ENCODE measurements at regions not wholly inside any gene's neighbourhood (a gene's known extent, or its start where the extent isn't known, plus 50 kb on each side); places are given as distances from the start of the nearest gene placed in this dataset.
"Not testable (repeated sequence)": the region's sequence is repeated elsewhere in the genome, so short reads cannot be mapped to it uniquely, and the experiment has no call there.

- DNase-seq = no peak
These were observed 263.9 kb downstream of the NXPE2 start for GRCh38 chr11:114942207-114942606.

DNA sequence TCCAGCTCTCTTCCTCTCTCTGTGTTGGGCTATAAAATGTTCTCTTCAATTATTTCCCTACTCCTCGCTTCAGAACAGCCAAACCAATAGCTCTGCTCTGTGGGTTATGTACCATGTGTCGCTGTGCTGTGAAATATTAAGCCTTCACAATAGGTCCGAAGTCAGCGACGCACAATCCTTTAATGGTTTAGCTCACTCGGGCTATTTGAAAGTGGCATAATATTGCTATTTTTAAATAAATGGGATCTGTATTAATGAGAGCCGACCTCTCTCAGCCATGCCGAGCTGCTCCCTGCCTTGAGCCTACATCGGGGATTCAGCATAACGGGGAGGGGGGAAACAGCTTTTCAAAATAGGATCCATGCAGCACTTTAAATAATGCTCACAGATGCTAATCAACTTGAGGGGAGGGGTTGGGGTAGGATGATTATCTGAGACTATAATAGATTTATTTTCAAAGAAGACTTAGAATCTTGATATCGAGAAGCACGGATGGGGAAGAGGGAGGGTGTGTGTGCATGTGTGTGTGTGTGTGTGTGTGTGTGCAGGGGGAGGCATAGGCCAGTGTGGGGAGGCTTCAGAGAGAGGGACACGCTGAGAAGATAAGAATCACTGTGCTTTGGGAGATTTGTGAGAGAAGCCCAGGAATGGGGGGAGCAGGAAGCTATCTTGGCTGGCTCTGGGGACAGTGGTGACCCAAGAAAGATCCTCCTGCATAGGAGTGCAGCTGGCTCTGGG, 271.5 kb downstream of the NXPE2 start:
- DNase-seq = no peak

DNA sequence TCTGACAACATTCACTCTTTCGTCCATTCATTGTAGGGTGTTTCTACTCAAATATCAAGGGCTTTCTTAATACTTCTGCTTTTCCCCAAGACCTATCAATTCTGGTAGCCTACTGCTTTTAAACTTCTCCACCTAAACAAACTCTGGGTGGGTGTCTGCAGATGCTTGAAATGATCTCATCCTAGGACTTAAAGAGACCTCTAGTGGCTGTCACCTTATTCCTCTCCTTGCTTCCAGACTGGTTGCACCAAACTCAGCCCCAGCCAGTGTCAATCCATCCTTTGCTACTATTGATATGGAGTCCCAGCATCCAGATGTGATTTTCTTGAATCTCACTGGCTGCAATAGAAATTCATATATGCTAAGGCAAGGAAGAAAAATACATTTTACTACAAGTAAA, 274.7 kb downstream of the NXPE2 start:
- no peak for DNase-seq

GRCh38 chr11:114955923-114956322, 277.6 kb downstream of the NXPE2 start:
- DNase-seq = no peak

DNA sequence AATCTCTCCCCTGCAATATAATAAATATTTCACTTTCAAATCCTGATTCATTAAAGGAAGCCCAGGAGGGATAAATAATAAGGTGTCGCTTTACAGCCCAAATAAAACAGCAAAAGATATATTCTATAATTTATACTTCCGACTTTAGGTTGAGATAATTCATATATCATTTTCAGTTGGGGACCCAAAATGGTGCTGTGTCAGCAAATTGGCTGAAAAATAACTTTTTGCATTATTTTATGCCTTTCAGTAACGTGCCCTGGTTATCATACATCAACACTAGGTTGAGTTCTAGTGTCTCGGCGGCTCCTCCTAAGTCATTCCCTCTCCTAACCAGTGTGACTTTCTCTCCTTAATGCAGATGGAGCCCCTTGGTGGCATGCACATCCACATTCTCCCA, 278.2 kb downstream of the NXPE2 start:
- no peak for DNase-seq

DNA sequence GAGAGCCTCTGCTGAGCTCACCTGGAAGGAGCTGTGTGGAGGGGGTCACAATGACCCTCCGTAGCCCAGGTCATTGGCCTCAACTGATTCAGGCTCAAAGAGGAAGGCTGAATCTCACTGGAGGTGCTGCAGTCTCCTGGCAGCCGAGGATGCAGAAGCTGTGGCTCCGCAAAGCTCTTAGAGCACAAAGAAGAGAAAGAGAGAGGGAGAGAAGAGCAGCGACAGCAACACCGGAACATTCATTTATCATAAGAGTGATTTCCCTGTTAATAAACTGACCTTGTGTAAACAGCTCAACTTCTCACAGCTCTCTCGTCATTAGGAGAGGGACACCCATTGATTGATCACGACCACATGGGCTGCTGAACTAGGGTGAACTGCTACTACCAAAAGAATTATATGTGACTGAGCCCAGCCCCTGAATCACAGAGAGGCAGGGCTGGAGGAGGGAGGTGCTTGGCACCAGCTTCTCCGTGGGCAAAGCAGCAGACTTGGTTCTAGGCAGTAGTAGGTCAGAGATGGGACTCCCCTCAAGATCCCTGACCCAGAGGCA, 281.7 kb downstream of the NXPE2 start:
- DNase-seq = no peak

DNA sequence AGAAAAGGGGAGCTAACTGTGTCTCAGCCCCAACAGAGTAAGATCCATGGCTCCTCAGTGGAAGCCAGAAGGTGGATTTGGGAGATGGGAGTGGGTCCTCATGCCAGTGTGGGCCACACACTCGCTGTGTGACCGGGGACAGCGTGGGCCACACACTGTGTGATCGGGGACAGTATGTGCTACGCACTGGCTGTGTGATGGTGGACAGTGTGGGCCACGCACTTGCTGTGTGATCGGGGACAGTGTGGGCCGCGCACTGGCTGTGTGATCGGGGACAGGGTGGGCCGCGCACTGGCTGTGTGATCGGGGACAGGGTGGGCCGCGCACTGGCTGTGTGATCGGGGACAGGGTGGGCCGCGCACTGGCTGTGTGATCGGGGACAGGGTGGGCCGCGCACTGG, 282.5 kb downstream of the NXPE2 start:
- not testable (repeated sequence) for DNase-seq

DNA sequence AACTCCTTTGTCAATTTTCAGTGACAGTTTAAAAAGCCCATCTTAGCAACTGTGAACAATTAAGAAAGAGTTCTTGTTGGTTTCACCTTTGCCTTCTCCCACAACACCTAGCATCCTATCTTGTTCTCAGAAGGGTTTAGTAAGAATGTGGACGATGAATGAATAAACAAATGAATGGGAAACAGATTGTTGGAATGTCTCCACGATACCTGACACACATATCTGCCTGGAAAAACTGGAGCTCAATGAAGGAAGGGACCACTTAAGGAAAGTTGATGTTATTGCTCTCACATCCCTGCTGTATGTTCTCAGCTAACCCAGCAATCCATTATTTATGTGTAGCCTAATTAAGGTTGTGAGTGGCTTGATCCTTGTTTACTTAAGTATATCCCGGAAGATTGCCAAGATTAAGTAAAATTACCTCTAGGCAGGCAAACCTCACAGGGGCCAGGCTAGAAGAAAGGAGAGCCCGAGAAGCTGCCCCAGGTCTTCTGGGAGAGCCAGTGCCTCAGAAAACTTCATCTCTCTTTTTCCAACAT, 286.4 kb downstream of the NXPE2 start:
- DNase-seq = no peak

DNA sequence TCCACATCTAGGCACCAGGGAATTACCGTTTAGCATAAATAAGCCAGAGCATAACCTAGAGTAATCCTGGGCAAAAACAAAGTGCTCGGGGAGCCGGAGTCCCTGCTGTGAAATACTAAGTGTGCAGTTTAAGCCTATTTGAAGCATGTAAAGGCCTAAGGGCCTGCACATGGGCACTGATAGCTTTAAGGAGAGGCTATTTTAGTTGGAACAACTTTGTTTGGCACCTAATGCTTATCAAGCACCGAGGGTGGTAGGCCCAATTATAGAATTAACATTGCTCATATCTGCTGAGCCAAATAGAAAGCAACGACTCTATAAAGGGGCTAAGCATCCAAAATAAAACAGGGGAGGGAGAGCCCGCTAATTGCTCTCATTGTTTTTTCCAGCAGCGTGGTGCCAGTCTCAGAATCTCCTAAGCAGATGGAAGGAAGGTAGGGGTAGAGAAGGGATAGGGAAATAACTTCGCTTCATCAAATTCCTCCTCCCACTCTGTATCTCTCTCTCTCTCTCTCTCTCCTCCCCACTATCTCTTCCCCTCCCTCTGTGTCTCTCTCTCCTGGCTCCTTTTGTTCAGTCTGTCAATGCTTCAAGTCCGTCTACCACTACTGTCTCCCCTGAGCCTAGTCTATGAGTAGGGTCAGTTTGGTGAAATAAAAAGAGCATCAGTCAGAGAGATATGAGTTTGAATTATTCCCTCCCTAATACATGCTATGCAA, 292.8 kb downstream of the NXPE2 start:
- DNase-seq = no peak

- DNase-seq = no peak
These were observed 293.8 kb downstream of the NXPE2 start for GRCh38 chr11:114972105-114972504.

- DNase-seq = no peak
These were observed 299.3 kb downstream of the NXPE2 start for GRCh38 chr11:114977651-114978050.

- DNase-seq = no peak
These were observed 303.8 kb downstream of the NXPE2 start for GRCh38 chr11:114982141-114982540.

GRCh38 chr11:114984611-114985163, 306.4 kb downstream of the NXPE2 start:
- DNase-seq = no peak

GRCh38 chr11:114986365-114986764, 308.0 kb downstream of the NXPE2 start:
- no peak for DNase-seq

DNA sequence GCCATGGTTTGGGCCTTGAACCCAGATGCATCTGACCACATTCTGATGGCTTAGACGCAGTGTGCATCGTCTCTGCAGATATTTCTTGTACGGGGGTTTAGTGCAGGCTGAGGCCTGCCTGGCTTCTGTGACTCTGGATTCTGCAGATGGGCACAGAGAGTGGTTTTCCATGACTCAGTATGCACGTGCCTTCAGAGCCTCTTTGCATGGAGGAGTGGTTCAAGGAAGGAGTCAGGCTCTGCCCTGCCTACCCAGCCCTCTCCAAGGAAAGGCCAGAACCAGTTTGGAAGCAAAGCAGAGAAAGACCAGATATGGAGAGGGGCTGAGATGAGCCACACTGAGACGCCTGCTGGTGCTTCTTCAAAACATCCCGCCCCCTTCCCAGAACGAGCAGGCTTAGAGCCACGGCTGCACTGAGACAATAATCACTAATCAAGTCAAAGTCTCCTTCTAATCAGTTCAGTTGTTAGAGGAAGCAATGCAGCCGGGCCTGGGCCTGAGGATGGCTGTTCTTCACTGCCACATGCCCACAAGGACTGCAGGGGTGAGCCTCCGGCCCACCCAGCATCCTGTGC, 308.9 kb downstream of the NXPE2 start:
- no peak for DNase-seq

DNA sequence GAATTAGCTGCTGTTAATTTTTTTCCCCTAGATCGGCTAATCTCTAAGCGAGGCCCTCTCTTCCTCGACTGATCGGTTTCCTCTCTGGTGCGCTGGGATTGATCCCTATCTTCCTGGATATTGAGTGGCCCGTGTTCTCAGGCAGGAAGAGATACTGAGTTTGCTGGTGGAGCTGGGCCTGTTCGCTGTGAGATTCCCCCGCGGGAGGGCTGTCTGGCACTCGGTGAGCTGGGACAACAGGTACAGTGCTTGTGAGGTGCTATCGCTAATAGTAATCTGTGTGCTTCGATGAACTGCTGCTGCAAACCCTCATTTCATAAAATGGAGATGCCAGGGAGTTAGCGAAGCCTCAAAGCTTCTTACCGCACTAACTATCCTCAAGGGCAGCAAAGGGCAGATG, 310.3 kb downstream of the NXPE2 start:
- DNase-seq = no peak

DNA sequence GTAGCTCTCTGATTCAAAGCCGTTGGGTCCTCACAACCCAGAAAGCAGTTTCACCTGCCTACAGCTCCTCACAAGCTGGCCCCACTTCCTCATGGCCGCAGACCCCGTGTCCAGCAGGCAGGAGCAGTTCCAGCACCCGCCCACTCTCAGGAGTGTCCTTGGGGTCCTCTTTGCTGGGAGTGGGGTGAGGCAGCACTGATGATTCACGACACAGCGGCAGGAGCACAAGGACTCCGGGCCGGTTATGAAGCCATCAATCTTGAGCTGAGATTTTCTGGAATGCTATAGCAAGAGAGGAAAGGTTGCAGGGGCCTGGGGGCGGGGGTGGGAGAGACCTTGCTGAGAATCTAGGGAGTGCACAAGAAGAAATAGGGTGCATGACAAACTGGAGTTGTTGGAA, 311.2 kb downstream of the NXPE2 start:
- no peak for DNase-seq

DNA sequence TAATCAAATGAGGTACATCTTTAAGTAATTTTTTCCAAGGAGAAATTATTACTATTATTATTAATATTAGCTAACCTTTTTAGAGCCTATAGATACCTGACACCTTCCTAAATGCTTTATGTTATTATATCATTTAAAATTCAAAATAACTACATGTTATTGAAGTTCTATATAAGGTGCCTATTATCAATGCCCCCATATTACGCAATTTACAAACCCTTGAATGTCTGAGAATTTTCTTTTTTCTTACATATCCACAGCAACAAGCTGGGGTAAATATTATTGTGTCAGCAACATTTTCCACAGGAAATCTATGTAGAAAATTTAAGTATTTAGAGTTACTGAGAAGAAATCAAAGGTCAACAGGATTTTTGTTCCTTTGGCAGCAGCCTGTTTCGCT, 327.3 kb downstream of the NXPE2 start:
- DNase-seq = no peak

GRCh38 chr11:115007851-115008250, 329.5 kb downstream of the NXPE2 start:
- DNase-seq = no peak

DNA sequence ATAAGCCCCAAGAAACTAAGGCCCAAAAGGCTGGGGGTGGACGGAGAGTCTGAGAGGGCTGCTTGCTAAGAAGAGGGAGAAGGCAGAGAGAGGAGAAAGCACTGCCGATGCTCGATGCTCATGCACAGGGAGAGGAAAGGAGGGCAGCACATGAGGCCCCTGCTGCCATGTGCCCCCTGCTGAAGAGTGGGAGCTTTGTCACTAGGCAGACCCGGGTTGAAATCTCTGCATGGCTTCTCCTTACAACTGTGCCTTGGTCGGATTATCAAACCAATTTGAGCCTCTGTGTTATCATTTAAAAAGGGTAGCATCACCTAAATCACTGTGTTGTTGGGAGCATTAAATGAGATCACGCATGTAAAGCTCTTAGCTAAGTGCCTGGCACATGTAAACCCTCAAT, 330.5 kb downstream of the NXPE2 start:
- no peak for DNase-seq

GRCh38 chr11:115017529-115017928, 339.2 kb downstream of the NXPE2 start:
- no peak for DNase-seq

GRCh38 chr11:115030166-115030565, 351.8 kb downstream of the NXPE2 start:
- DNase-seq = no peak

Measured in hippocampal formation (tissue), 2 donors.